Stimulated activated CD4-positive, alpha-beta T cell treated with anti-CD3 and anti-CD28 coated beads, Interleukin-2, amount 100 ng/mL, for 48 hours (primary cell): ENCODE measurements at regions not wholly inside any gene's neighbourhood (a gene's known extent, or its start where the extent isn't known, plus 50 kb on each side); places are given as distances from the start of the nearest gene placed in this dataset.

ENCODE experiments used
- DNase-seq, 2 donors: peaks; one replicate each; pipeline ENCODE4 v3.0.0-alpha.2; 2020

GRCh38 chr1:98104289-98104688, 183.5 kb upstream of the DPYD start:
- DNase-seq = no peak

DNA sequence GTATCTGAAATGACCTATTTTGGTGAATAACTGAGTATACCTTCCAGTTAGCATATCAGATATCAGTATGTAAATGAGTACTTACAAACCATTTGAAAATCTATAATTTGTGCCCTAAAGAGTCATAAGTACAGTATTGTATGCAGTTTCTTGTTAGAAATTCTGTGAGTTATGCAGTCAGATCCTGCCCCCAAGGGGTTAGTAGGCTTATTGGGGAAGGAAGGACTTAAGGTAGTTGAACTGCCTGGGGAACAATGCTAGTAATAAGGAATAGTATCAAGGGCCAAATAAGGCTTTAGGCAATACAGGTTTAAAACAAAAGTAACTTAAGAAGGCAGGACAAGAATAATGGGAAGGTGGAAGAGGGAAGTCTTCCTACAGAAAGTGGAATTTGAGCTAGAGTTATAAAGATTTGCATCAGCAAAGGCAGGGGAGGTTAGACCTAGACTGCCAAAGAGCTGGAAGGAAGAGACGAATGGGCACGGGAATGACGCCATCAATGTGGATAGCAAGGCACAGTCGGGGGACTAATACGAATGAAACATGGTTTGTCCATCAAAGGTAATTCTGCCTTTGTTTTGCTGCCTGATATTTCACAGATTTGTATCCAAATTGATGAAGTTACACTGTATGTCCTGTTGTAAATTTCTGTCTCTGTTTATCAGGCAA, 182.9 kb upstream of the DPYD start:
- DNase-seq = no peak

DNA sequence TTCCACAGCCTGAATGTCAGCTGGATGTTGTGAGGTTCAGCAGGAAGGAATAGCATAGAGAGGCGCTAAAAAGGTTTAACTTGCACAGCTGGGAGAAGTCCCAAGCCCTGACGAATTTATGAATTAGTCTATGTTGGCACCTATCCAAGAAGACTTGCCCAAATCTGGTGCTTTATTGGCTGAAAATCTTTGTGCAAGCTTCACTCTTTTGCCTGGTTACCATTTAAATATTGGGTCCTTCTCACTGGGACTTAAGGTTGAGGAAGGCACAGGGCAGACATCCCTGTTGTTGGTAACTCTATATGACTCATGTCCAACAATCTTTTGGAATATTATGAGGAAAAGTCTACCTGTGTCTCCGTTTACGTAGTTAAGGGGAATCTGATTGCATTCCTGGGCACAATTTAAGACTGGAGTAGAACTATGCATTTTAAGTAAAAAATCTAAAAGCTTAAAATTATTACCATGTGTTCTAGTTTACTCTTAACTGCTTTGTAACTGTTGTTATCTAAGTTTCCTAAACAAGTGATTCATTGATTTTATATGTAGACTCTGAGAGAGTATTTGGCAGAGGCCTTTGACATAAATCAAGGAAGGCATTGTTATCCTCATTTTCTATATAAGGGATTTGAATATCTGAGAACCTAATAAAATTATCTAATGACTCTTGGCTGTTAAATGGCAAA, 181.7 kb upstream of the DPYD start:
- DNase-seq = no peak

DNA sequence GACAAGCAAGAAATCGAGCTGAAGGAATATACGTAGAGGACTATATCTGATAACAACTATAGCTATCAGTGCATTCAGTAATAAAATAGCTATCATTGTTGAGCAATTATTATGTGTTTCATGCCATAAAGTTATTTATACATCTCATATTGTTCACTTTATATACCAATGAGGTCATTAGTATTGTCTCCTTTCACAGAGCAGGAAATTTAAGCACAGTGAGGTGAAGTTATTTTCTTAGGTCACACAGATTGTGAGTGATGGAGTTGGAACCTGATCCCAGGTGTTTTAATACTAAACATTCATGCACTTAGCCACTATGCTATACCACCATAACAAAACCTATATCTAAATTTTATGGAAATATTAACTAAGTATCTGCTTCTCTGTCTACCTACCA, 180.5 kb upstream of the DPYD start:
- no peak for DNase-seq

GRCh38 chr1:98099501-98099900, 178.7 kb upstream of the DPYD start:
- DNase-seq = no peak

DNA sequence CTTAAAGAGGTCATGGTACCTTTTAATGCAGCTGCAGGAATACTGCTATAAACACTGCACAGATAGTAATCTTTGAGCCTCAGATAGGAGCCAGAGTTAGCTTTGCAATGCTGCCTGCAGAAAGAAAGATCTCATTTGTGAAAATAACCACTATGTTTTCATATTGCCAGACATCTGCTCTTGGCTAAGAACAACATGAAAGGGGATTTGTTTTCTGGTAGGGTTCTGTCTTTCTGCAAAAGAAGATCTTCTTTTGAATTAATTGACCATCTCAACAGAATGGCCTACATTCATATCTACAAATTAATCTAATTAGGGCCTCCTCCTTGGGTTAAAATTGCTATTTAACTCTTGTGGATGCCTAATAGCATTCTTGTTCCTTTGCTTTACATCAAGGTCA, 177.6 kb upstream of the DPYD start:
- no peak for DNase-seq

DNA sequence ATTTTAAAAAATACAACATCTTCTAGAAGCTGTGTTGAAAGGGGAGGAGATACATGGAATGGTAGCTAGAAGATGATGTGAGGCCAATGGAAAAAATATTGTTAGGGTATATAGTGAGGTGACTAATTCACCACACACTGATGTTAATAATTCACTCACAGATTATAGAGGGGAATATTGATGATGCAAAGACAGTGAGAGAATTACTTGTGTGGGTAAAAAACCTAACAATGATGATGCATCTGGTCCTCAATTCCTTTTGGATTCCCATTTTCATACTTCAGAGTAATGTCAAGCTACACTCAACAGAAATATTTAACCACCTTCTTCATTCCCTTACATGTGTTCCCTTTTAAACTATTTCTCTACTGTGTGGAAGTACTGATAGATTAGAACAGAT, 169.5 kb upstream of the DPYD start:
- no peak for DNase-seq

GRCh38 chr1:98088381-98088780, 167.5 kb upstream of the DPYD start:
- DNase-seq = no peak

- DNase-seq = no peak
Measured at GRCh38 chr1:98086796-98087441, 166.1 kb upstream of the DPYD start.

- no peak for DNase-seq
Measured at GRCh38 chr1:98086156-98086555, 165.3 kb upstream of the DPYD start.

DNA sequence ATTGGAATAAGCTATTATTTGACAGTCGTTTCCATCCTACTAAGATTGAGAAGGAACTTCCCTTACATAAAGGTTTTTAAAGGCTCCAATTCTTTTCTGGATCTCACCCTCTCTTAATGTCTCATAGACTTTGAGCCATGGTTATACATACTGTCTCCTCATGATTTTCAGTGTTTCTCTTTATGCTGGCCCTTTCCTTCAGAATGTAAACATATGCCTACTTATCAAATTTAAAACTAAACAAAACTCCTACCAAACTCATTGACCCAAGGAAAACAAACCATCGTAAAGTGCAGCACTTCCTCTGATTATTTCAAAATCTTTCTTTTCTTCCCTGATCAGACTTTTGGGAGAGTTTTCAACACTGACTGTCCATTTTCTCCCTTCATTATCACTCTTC, 163.4 kb upstream of the DPYD start:
- DNase-seq = no peak

DNA sequence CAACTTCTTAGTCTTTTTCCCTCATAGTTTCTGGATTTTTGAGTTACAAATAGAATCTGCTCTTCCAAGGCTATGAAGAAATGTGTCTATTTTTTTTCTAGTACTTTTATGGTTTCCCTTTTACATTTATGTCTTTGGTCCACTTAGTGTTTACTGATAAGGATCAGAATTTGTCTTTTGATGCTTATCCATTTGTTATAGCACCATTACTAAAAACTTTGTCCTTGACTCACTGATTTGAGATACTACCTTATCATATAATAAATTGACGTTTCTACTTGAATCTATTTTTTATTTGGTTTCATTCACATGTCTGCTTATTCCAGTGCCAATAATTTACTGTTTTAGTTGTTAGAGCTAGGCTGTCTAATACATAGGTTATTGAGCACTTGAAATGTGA, 161.1 kb upstream of the DPYD start:
- no peak for DNase-seq

- no peak for DNase-seq
Measured at GRCh38 chr1:98078596-98078995, 157.8 kb upstream of the DPYD start.

GRCh38 chr1:98077691-98078090, 156.9 kb upstream of the DPYD start:
- DNase-seq = no peak

DNA sequence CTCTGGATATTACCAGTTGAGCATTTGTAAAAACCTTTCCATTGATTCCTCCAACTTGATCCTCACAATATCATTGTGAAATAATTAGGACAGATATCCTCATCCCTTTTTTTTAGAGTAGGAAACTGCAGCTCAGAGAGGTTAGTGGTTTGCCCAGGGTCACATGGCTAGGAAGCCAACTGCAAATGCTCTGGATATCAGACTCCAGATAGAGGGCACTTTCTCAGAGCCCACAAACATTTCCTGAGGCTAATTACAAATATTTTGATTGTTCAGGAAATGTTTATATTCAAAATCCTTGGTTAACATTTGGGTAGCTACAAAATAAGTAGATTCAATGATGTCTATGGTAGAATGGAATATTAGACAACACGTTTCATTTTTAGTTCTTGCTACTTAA, 154.8 kb upstream of the DPYD start:
- no peak for DNase-seq

GRCh38 chr1:98073823-98074222, 153.0 kb upstream of the DPYD start:
- DNase-seq = no peak

- no peak for DNase-seq
Measured at GRCh38 chr1:98073106-98073505, 152.3 kb upstream of the DPYD start.

DNA sequence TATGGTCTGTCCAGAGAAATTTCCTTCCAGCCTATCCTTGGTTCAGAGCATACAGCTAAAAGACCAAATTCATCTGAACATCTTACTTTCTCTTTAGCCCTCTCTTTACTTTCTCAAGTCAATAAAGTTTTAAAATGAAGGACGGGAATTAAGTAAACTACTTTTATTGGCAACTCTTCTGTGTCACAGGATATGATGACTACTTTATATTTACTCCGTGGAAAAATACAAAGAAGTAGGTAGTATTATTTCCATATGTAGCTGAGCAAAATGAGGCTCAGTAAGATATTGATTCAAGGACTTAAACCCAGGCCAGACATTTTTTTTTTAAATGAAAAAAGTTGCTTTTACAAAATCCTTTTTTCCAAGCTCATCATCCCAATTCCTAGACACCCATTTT, 151.2 kb upstream of the DPYD start:
- no peak for DNase-seq

DNA sequence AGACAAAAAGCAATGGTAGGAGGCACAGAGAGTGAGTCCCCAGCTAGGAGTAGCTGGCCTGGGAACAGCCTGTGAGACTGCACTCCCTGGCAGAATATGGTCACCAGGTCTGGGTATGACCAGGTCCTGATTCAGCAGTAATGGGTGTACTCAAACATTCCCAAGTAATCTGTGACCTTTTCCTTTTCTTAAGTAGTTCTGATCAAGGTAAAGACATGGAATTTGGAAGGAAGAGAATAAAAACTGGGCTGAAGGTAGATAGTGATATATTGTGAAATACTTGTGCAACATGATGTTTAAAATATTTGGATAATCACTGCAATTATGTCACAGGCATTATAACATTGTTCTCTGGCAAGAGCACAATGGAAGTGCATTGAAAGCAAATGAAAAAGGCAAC, 147.2 kb upstream of the DPYD start:
- DNase-seq = no peak

DNA sequence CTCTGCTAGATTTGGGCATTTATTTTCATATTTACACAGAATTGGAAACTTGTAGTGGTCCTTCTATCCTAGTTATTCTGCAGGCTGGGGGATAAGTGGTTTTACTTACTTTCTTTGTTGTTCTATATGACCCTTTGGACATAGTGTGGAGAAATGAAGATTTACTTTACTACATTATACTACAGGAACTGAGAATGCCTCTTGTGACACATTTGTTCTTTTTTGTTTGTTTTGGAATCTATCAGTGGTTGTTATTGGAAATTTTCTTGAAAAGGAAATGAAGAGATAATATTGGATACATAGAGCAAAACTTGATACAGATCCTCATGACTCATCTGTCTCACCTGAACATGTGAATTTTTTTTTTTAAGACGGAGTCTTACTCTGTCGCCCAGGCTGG, 146.1 kb upstream of the DPYD start:
- no peak for DNase-seq

DNA sequence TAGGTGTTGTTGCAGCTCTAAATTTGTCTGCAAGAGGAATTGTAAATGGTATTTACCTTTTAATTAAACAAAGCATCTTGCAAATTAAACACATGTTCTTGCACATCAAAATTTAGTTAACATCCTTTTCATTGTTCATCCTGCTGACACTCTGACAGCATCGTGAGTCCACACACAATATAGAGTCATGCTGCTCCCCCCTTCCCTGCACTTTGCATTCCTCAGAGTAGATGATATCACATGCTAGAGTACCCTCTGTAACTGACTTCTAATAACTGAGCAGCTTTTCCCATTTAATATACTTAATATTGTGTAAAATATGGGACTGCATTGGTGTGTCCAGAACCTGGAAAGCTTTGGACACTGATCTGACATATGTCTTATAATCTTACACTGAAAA, 138.8 kb upstream of the DPYD start:
- DNase-seq = no peak

DNA sequence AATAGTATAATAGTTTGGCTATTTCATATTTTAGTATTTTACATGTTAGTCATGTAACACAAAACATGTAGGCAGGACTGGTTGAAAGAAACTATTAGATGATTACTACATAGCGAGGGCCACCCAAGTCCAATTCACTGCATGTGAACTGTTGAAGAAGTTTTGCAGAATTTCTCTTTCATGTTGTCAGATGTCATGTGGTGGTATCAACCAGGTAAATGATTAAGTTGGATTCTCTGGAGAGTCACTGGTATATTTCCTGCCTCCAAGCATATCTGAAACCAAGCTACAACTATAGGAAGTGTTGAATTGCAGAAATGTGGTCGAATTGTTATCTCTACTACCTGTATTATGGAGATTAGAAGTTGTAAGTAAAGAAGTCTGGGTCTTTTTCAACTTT, 137.8 kb upstream of the DPYD start:
- DNase-seq = no peak

DNA sequence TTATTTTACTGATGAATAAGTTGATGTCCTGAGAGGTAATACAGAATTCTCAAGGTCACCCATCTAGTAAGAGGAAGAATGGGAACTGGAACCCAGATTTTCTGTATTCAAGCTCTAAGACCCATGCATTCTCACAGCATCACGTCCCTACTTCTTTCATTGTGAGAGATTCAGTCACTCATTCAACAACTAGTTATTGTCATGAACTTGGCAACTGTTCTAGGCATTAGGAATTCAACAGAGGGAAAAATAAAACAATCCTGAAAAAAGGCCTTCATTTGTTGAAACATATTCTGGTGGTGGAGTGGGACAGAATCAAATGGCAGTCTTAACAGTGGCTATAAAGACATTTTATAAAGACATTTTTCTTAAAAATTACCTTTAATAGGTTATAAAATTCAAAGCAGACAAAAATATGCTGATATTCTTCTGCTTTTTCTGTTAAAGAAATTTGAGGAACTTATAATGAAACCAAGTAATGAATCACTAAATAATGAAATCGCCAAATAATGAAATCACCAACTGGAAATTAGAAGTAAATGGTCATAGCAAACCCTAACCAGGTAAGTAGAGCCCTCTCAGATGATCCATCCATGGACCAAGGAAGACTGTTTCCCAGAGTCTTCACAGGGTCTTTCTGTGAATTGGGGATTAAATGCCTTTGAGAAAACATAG, 136.5 kb upstream of the DPYD start:
- no peak for DNase-seq

GRCh38 chr1:98056781-98057180, 135.9 kb upstream of the DPYD start:
- no peak for DNase-seq
